PC-9 (cell line): ENCODE measurements at regions not wholly inside any gene's neighbourhood (a gene's known extent, or its start where the extent isn't known, plus 50 kb on each side); places are given as distances from the start of the nearest gene placed in this dataset.

ENCODE experiments used
- BruUV-seq: library from RNA; stranded (reverse); fragments of 400-500 nt; replicated peaks from 2 replicates; lab custom pipeline; 2021; lab: Mats Ljungman, UMichigan
- CTCF ChIA-PET: fragments of 300-600 bp; sonication (Branson Sonifier 250); formaldehyde crosslinking; loops from one replicate; lab custom pipeline; 2022; ENCODE audit warnings: antibody characterized with exemption; lab: Charles Lee
- POLR2A ChIA-PET: fragments of 300-600 bp; sonication (Branson Sonifier 250); formaldehyde crosslinking; loops from one replicate; lab custom pipeline; 2022; ENCODE audit warnings: antibody characterized with exemption; ENCODE audit not compliant: unreplicated experiment; lab: Charles Lee
- DNase-seq, 2 experiments: peaks; one replicate each; pipeline versions ENCODE4 v3.0.0 to v3.0.0-alpha.2; 2015 to 2022; ENCODE audit warnings: mixed read lengths in 1 of 2
- H2AFZ ChIP-seq: fragments of 200-600 bp; sonication (generic); 2 replicates; pipeline ENCODE4 v1.8.1; 2017; ENCODE audit warnings: antibody characterized with exemption
- H3F3A ChIP-seq: fragments of 200-600 bp; sonication (generic); 2 replicates; pipeline ENCODE4 v1.8.1; 2017; ENCODE audit warnings: antibody characterized with exemption, mild to moderate bottlenecking, low read depth; ENCODE audit not compliant: insufficient read depth
- H3K27ac ChIP-seq: fragments of 200-600 bp; sonication (generic); 2 replicates; pipeline ENCODE4 v1.6.1; 2016; ENCODE audit warnings: mixed run types
- H3K27me3 ChIP-seq: fragments of 200-600 bp; sonication (generic); 2 replicates; pipeline ENCODE4 v1.6.1; 2016; ENCODE audit warnings: low read depth, mixed run types; ENCODE audit not compliant: insufficient read depth
- H3K36me3 ChIP-seq: fragments of 200-600 bp; sonication (generic); 2 replicates; pipeline ENCODE4 v1.6.1; 2016; ENCODE audit warnings: low read depth, mixed run types
- H3K4me1 ChIP-seq: fragments of 200-600 bp; sonication (generic); replicated peaks from 2 replicates; pipeline ENCODE4 v1.6.1; 2016; ENCODE audit warnings: mixed run types; ENCODE audit not compliant: insufficient read depth
- H3K4me2 ChIP-seq: fragments of 200-600 bp; sonication (generic); 2 replicates; pipeline ENCODE4 v1.6.1; 2017; ENCODE audit warnings: mixed run types
- H3K4me3 ChIP-seq: fragments of 200-600 bp; sonication (generic); 2 replicates; pipeline ENCODE4 v1.6.1; 2016; ENCODE audit warnings: mixed run types
- H3K79me2 ChIP-seq: fragments of 200-600 bp; sonication (generic); 2 replicates; pipeline ENCODE4 v1.6.1; 2017; ENCODE audit warnings: low read depth, mixed run types
- H3K9me2 ChIP-seq: fragments of 200-600 bp; sonication (generic); 2 replicates; pipeline ENCODE4 v1.8.1; 2017; ENCODE audit warnings: mild to moderate bottlenecking; ENCODE audit not compliant: insufficient read depth
- H3K9me3 ChIP-seq: fragments of 200-600 bp; sonication (generic); 2 replicates; pipeline ENCODE4 v1.8.1; 2016; ENCODE audit warnings: low read depth; ENCODE audit not compliant: insufficient read depth
- H4K20me1 ChIP-seq: fragments of 200-600 bp; sonication (generic); 2 replicates; pipeline ENCODE4 v1.8.1; 2017; ENCODE audit not compliant: insufficient read depth
- EZH2 ChIP-seq: fragments of 200-600 bp; sonication (generic); IDR thresholded peaks from 2 replicates; pipeline ENCODE4 v1.8.0; 2017; ENCODE audit warnings: antibody characterized with exemption, low read depth
- intact Hi-C: fragments of 100-400 bp; cut with micrococcal nuclease; formaldehyde crosslinking; loops from one replicate; pipeline ENCODE4 v1.10.0; 2022; ENCODE audit not compliant: unreplicated experiment
- TF ChIP-seq, protein P1 (sequence below): fragments of 200-600 bp; sonication (generic); conservative IDR thresholded peaks from 2 replicates; pipeline ENCODE4 v1.6.1; 2017; ENCODE audit warnings: mixed run types, antibody characterized with exemption, mild to moderate bottlenecking, moderate library complexity

DNA sequence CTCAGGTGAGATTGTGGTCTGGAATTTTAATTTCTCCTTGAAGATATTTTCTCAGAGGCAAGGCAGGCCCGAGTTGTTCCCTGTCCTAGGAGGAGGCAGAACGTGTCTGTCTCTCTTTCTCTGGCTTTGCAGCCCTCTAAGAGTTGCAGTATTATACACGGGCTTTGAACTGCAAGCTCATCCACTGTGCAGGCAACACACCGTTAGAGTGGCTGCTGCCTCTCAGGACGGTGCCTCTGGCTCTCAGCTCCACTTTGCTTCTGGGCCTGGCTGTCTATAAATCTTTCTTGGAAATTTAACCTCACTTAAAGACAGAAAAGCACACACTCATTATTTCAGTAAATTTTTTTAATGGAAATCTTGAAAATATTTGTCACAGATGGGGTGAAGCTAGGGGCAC lies 170.1 kb upstream of the ADCY2 start:
- DNase-seq = no peak
- H3K4me1 ChIP-seq = no peaks in the 10 kb centered on the region
- H3K9me3 ChIP-seq = no peaks in the 10 kb centered on the region
- peaks cover 46% of the 10 kb centered on the region for H3K27me3 ChIP-seq
- BruUV-seq = no TSS peak
- intact Hi-C loops = no loop called here
- H3K9me2 ChIP-seq = no peaks in the 10 kb centered on the region
- H3K4me2 ChIP-seq = no peak overlapping the region
- CTCF ChIA-PET = no interaction called here
- H3K36me3 ChIP-seq = no peaks in the 10 kb centered on the region
- no peaks in the 10 kb centered on the region for H3F3A ChIP-seq
- H2AFZ ChIP-seq = no peak overlapping the region
- no peaks in the 10 kb centered on the region for H4K20me1 ChIP-seq
- H3K4me3 ChIP-seq = no peak overlapping the region
- H3K27ac ChIP-seq = no peak overlapping the region
- H3K79me2 ChIP-seq = no peaks in the 10 kb centered on the region
- TF ChIP-seq EZH2 = no peak
- POLR2A ChIA-PET = no interaction called here

DNA sequence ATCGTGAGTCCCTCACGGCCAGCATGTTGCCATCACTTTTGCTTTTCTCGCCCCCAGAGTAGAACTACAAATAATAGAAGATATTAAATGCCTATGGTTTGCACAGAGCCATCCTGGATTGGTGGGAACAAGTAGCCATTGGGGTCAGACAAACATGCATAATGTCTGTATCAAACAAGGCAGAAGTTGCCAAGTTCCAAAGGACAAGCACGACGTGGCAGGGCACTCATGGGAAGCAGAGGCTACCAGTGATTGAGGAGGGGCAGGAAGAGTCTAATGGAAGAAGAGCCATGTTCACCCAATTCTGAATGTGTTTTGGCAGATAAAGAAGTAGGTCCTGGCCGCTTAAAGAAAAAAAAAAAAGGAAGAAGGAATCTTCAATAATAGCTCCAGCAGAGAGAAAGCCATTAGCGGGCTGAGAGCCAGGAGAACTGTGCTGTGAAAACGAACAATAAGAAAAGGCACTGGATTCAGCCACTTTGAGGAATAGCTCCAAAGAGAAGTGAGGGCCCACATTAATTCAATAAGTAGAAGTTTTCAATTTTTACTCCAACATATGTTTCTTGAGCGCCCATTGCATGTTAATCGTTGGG lies 153.7 kb upstream of the ADCY2 start:
- Histone ChIP-seq H3K9me3 (no peaks in the 10 kb centered on the region), H3K27me3 (peaks cover 33% of the 10 kb centered on the region), H3F3A (no peaks in the 10 kb centered on the region), H4K20me1 (no peaks in the 10 kb centered on the region), H3K4me3 (no peak overlapping the region), H3K27ac (no peak overlapping the region), H3K79me2 (no peaks in the 10 kb centered on the region), H3K36me3 (no peaks in the 10 kb centered on the region), H3K4me2 (no peak overlapping the region), H3K4me1 (no peaks in the 10 kb centered on the region), H2AFZ (no peak overlapping the region), H3K9me2 (no peaks in the 10 kb centered on the region)
- POLR2A ChIA-PET = no interaction called here
- no TSS peak for BruUV-seq
- no peak for TF ChIP-seq EZH2
- TF ChIP-seq, protein P1, sequence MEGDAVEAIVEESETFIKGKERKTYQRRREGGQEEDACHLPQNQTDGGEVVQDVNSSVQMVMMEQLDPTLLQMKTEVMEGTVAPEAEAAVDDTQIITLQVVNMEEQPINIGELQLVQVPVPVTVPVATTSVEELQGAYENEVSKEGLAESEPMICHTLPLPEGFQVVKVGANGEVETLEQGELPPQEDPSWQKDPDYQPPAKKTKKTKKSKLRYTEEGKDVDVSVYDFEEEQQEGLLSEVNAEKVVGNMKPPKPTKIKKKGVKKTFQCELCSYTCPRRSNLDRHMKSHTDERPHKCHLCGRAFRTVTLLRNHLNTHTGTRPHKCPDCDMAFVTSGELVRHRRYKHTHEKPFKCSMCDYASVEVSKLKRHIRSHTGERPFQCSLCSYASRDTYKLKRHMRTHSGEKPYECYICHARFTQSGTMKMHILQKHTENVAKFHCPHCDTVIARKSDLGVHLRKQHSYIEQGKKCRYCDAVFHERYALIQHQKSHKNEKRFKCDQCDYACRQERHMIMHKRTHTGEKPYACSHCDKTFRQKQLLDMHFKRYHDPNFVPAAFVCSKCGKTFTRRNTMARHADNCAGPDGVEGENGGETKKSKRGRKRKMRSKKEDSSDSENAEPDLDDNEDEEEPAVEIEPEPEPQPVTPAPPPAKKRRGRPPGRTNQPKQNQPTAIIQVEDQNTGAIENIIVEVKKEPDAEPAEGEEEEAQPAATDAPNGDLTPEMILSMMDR = no peak
- intact Hi-C loops = no loop called here
- DNase-seq = no peak
- CTCF ChIA-PET = no interaction called here

- H3K9me2 ChIP-seq = no peaks in the 10 kb centered on the region
- no TSS peak for BruUV-seq
- POLR2A ChIA-PET = no interaction called here
- H3K27ac ChIP-seq = no peak overlapping the region
- no peaks in the 10 kb centered on the region for H3F3A ChIP-seq
- H3K4me3 ChIP-seq = no peak overlapping the region
- no peaks in the 10 kb centered on the region for H3K36me3 ChIP-seq
- no peaks in the 10 kb centered on the region for H4K20me1 ChIP-seq
- no peaks in the 10 kb centered on the region for H3K4me1 ChIP-seq
- H3K27me3 ChIP-seq = peaks cover 25% of the 10 kb centered on the region; the same call in 1 of the 2 replicates
- no peak for DNase-seq
- H3K4me2 ChIP-seq = no peak overlapping the region
- no peak overlapping the region for H2AFZ ChIP-seq
- TF ChIP-seq EZH2 = no peak
- TF ChIP-seq, protein P1 = no peak
- H3K9me3 ChIP-seq = no peaks in the 10 kb centered on the region
- CTCF ChIA-PET = no interaction called here
- no peaks in the 10 kb centered on the region for H3K79me2 ChIP-seq
- intact Hi-C loops = no loop called here
Observed at GRCh38 chr5:7244208-7244607, 151.7 kb upstream of the ADCY2 start.
